ENCODE measurements at regions not wholly inside any gene's neighbourhood (a gene's known extent, or its start where the extent isn't known, plus 50 kb on each side); places are given as distances from the start of the nearest gene placed in this dataset.

GRCh38 chr16:77541165-77541564, 106.3 kb upstream of the ADAMTS18 start (continued):
- TF ChIP-seq, protein P1, sequence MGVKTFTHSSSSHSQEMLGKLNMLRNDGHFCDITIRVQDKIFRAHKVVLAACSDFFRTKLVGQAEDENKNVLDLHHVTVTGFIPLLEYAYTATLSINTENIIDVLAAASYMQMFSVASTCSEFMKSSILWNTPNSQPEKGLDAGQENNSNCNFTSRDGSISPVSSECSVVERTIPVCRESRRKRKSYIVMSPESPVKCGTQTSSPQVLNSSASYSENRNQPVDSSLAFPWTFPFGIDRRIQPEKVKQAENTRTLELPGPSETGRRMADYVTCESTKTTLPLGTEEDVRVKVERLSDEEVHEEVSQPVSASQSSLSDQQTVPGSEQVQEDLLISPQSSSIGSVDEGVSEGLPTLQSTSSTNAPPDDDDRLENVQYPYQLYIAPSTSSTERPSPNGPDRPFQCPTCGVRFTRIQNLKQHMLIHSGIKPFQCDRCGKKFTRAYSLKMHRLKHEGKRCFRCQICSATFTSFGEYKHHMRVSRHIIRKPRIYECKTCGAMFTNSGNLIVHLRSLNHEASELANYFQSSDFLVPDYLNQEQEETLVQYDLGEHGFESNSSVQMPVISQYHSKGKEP (CRISPR knock-in tag; IDR thresholded peaks at IDR 0.05): no peak
- TF ChIP-seq CEBPZ (IDR thresholded peaks at IDR 0.05; ENCODE audit: low read length) (no peak), RCOR2 (CRISPR knock-in tag; IDR thresholded peaks at IDR 0.05) (no peak), NCOA1 (CRISPR knock-in tag; IDR thresholded peaks at IDR 0.05) (no peak)

DNA sequence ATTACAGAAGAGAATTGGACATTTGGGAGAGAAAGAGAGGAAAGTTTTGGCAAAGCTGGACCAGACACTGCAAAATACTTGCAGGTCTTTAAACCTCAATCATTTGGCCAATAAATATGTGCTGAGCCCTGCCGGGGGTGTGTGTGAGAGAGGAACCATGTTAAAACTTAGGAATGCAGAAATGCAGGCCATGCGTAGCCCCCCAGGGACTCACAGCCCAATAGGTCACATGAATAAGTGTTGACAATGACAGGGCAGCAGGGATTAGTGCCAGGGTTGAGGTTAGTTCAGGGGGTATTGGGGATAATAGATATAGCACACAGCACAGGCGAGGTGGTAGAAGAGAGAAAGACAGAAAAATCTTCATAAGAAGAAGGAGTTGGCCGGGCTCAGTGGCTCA, 113.3 kb upstream of the ADAMTS18 start:
- CTCF ChIA-PET (ENCODE audit: low intra/inter-chr PET ratio, low total read pairs): no interaction called here
- H3K4me2 ChIP-seq (ENCODE audit: low read depth, low read length): no peak overlapping the region
- H3K4me3 ChIP-seq (replicated peaks in 1 of 3; ENCODE audit: insufficient read depth in 1 of 3, low read depth in 2 of 3, low read length in 3 of 3): no peak overlapping the region
- BruUV-seq (replicated peaks): no TSS peak
- 11% methylated on average over 4 of the region's 4 CpGs for WGBS (ENCODE audit: low lambda C conversion rate)
- POLR2A ChIA-PET: no interaction called here
- in situ Hi-C loops (cut with HindIII; ENCODE audit: extremely low pct_ligation_motif_present, low pct_unique_long_range_greater_than_20kb) (no loop called here), intact Hi-C loops (cut with micrococcal nuclease; ENCODE audit: unreplicated experiment) (no loop called here)
- H3K4me1 ChIP-seq (ENCODE audit: insufficient read depth, low read length): no peaks in the 10 kb centered on the region
- no peak overlapping the region for H3K9ac ChIP-seq (ENCODE audit: insufficient read depth, low read depth, low read length)
- no peak overlapping the region for H2AFZ ChIP-seq (ENCODE audit: low read length)
- FAIRE-seq (no peak), DNase-seq (ENCODE audit: low spot score) (no peak), ATAC-seq (no peak)
- no peak overlapping the region for H3K27ac ChIP-seq (ENCODE audit: extremely low read length, insufficient read depth, low read length)
- no peaks in the 10 kb centered on the region for H4K20me1 ChIP-seq (ENCODE audit: insufficient read depth, low read length)
- H3K36me3 ChIP-seq (replicated peaks in 1 of 2; ENCODE audit: control insufficient read depth in 1 of 2, insufficient read depth in 2 of 2, low read length in 2 of 2): no peaks in the 10 kb centered on the region
- peaks cover 1 to 6% of the 10 kb centered on the region in 2 experiments; a peak in 1 of 5 replicates for H3K27me3 ChIP-seq (ENCODE audit: control insufficient read depth in 1 of 2, insufficient read depth in 2 of 2, low read length in 2 of 2)
- no peaks in the 10 kb centered on the region for H3K79me2 ChIP-seq (ENCODE audit: insufficient read depth, low read length)
- no peaks in the 10 kb centered on the region for H3K9me3 ChIP-seq (ENCODE audit: low read length)
- TF ChIP-seq CCDC6 (CRISPR knock-in tag; IDR thresholded peaks at IDR 0.05): no peak
- no peak for TF ChIP-seq THAP7 (CRISPR knock-in tag; IDR thresholded peaks at IDR 0.05)
- no peak for TF ChIP-seq SAFB2 (CRISPR knock-in tag; IDR thresholded peaks at IDR 0.05; ENCODE audit: borderline replicate concordance, low read depth)
- no peak for TF ChIP-seq CSRNP2 (CRISPR knock-in tag; conservative IDR thresholded peaks at IDR 0.05; ENCODE audit: low read depth)
- no peak for TF ChIP-seq ZNF782 (CRISPR knock-in tag; IDR thresholded peaks at IDR 0.05; ENCODE audit: borderline replicate concordance)
- TF ChIP-seq ARID4A (CRISPR knock-in tag; IDR thresholded peaks at IDR 0.05; ENCODE audit: borderline replicate concordance): no peak
- TF ChIP-seq SKI (IDR thresholded peaks at IDR 0.05; ENCODE audit: partially characterized antibody): no peak
- TF ChIP-seq EEA1 (CRISPR knock-in tag; IDR thresholded peaks at IDR 0.05; ENCODE audit: borderline replicate concordance): no peak

Data from HepG2 (cell line).